ENCODE measurements at regions not wholly inside any gene's neighbourhood (a gene's known extent, or its start where the extent isn't known, plus 50 kb on each side); places are given as distances from the start of the nearest gene placed in this dataset.

DNA sequence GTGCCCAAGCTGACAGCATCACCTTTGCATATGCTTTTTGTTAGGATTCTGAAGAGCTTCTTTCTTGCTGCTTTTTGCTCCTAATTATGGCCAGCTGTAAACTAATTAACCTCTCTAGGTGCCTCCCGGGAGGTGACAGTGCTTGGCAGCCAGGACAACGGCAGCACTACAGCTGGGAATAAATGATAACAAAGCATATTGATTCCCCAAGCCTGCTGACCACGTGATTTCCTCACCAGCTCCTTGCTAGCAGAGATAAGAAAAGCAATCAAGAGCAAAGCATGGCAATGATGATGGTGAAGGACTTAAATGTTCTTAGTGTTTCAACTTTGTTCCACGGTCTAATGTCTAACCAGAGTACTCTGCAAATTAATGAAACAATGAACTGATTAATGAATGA lies 1074.4 kb upstream of the GYPC start:
- no peak for TF ChIP-seq CTCF (IDR thresholded peaks at IDR 0.05; ENCODE audit: borderline replicate concordance, extremely low read depth, insufficient read depth)
- no peak for DNase-seq
- FAIRE-seq, result no peak
- Histone ChIP-seq H3K9ac (ENCODE audit: low read length in 3 of 3) (no peak overlapping the region), H3K4me1 (ENCODE audit: control insufficient read depth in 2 of 3, insufficient read depth in 2 of 3, low read depth in 1 of 3, low read length in 3 of 3) (no peaks in the 10 kb centered on the region), H3K27me3 (ENCODE audit: control insufficient read depth, insufficient read depth, low read length) (no peaks in the 10 kb centered on the region), H3K36me3 (ENCODE audit: control insufficient read depth in 2 of 3, insufficient read depth in 3 of 3, low read length in 3 of 3) (no peaks in the 10 kb centered on the region), H3K9me3 (ENCODE audit: control insufficient read depth in 2 of 3, insufficient read depth in 1 of 3, low read length in 3 of 3) (no peaks in the 10 kb centered on the region), H3K4me3 (ENCODE audit: low read length in 3 of 3) (no peak overlapping the region), H3K27ac (ENCODE audit: low read depth in 2 of 2, low read length in 2 of 2) (no peak overlapping the region)
- intact Hi-C loops (cut with DNase I), result no loop called here

- Histone ChIP-seq H3K9me3 (ENCODE audit: control insufficient read depth in 2 of 3, insufficient read depth in 1 of 3, low read length in 3 of 3) (no peaks in the 10 kb centered on the region), H3K4me1 (ENCODE audit: control insufficient read depth in 2 of 3, insufficient read depth in 2 of 3, low read depth in 1 of 3, low read length in 3 of 3) (no peaks in the 10 kb centered on the region), H3K4me3 (ENCODE audit: low read length in 3 of 3) (no peak overlapping the region), H3K9ac (ENCODE audit: low read length in 3 of 3) (no peak overlapping the region), H3K27ac (ENCODE audit: low read depth in 2 of 2, low read length in 2 of 2) (no peak overlapping the region), H3K36me3 (ENCODE audit: control insufficient read depth in 2 of 3, insufficient read depth in 3 of 3, low read length in 3 of 3) (no peaks in the 10 kb centered on the region), H3K27me3 (ENCODE audit: control insufficient read depth, insufficient read depth, low read length) (no peaks in the 10 kb centered on the region)
- peak in 2 of 5 donors; percentile 12 to 15 for DNase-seq
- no peak for FAIRE-seq
- no peak for TF ChIP-seq CTCF (IDR thresholded peaks at IDR 0.05; ENCODE audit: borderline replicate concordance, extremely low read depth, insufficient read depth)
- intact Hi-C loops (cut with DNase I), result no loop called here
These were observed 1073.4 kb upstream of the GYPC start for GRCh38 chr2:125582516-125582915.

DNA sequence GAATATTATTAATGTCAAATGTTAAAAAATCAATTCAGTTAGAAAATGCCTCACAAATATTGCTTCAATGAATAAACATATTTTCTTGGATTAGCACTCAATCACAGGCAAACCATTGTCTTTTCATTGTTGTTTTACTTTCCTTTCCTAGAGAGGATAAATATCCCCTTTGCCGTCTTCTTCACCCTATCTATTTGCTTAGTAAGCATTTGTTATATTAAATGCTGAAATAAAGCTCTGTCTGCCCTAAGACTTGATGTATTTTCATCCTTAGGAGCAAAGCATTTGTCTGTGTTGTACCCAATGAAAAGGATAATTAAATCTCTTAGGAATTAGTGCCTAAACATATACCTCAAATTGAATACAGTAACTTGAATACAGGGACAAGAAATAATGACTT lies 1071.2 kb upstream of the GYPC start:
- no peaks in the 10 kb centered on the region for H3K9me3 ChIP-seq (ENCODE audit: control insufficient read depth in 2 of 3, insufficient read depth in 1 of 3, low read length in 3 of 3)
- no peak overlapping the region for H3K4me3 ChIP-seq (ENCODE audit: low read length in 3 of 3)
- no peak for DNase-seq
- FAIRE-seq, result no peak
- no peak for TF ChIP-seq CTCF (IDR thresholded peaks at IDR 0.05; ENCODE audit: borderline replicate concordance, extremely low read depth, insufficient read depth)
- no peak overlapping the region for H3K9ac ChIP-seq (ENCODE audit: low read length in 3 of 3)
- no peaks in the 10 kb centered on the region for H3K27me3 ChIP-seq (ENCODE audit: control insufficient read depth, insufficient read depth, low read length)
- no peaks in the 10 kb centered on the region for H3K4me1 ChIP-seq (ENCODE audit: control insufficient read depth in 2 of 3, insufficient read depth in 2 of 3, low read depth in 1 of 3, low read length in 3 of 3)
- no peak overlapping the region for H3K27ac ChIP-seq (ENCODE audit: low read depth in 2 of 2, low read length in 2 of 2)
- intact Hi-C loops (cut with DNase I), result no loop called here
- H3K36me3 ChIP-seq (ENCODE audit: control insufficient read depth in 2 of 3, insufficient read depth in 3 of 3, low read length in 3 of 3), result no peaks in the 10 kb centered on the region

DNA sequence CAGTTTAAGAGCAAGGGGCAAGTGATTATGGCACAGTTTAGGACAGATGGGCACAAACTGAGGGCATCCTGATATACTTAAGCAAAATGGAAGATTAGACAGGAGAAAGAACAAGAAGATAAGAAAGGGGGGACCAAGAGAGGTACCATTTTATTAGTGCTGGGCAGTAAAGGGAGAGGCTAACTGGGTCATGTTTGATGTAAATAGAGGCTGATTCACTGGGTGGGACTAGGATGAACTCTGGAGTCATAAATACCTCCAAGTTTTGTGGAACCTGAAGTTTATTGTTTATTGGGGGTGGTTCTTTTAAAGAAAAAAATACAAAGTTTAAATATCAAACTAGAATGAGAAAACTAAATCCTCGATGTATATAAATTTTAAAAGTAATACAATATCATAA lies 1067.2 kb upstream of the GYPC start:
- Histone ChIP-seq H3K9ac (ENCODE audit: low read length in 3 of 3) (no peak overlapping the region), H3K27ac (ENCODE audit: low read depth in 2 of 2, low read length in 2 of 2) (no peak overlapping the region), H3K27me3 (ENCODE audit: control insufficient read depth, insufficient read depth, low read length) (no peaks in the 10 kb centered on the region), H3K4me3 (ENCODE audit: low read length in 3 of 3) (no peak overlapping the region), H3K9me3 (ENCODE audit: control insufficient read depth in 2 of 3, insufficient read depth in 1 of 3, low read length in 3 of 3) (no peaks in the 10 kb centered on the region), H3K4me1 (ENCODE audit: control insufficient read depth in 2 of 3, insufficient read depth in 2 of 3, low read depth in 1 of 3, low read length in 3 of 3) (no peaks in the 10 kb centered on the region), H3K36me3 (ENCODE audit: control insufficient read depth in 2 of 3, insufficient read depth in 3 of 3, low read length in 3 of 3) (no peaks in the 10 kb centered on the region)
- intact Hi-C loops (cut with DNase I), result no loop called here
- no peak for FAIRE-seq
- TF ChIP-seq CTCF (IDR thresholded peaks at IDR 0.05; ENCODE audit: borderline replicate concordance, extremely low read depth, insufficient read depth), result no peak
- DNase-seq, result no peak
